DND-41 (cell line): ENCODE measurements at regions not wholly inside any gene's neighbourhood (a gene's known extent, or its start where the extent isn't known, plus 50 kb on each side); places are given as distances from the start of the nearest gene placed in this dataset.

Experiments
- ATAC-seq: fragments of 200-7000 bp; cut with Tn5 transposase; 3 replicates; pipeline ENCODE4 v1.9.1; 2021; ENCODE audit warnings: low read depth; ENCODE audit not compliant: insufficient read depth
- DNase-seq: peaks from one replicate; pipeline ENCODE4 v3.0.0-alpha.2; 2020
- H2AFZ ChIP-seq: 2 replicates; pipeline ENCODE4 v1.6.0; 2012; ENCODE audit warnings: low read depth, low read length
- H3K27ac ChIP-seq: 2 replicates; pipeline ENCODE4 v1.5.1; 2012; ENCODE audit warnings: low read length, inconsistent platforms
- H3K27me3 ChIP-seq: fragments of 200-600 bp; sonication (generic); 2 replicates; pipeline ENCODE4 v1.6.0; 2012; ENCODE audit warnings: low read length, mild to moderate bottlenecking, inconsistent platforms; ENCODE audit not compliant: insufficient read depth, poor library complexity
- H3K36me3 ChIP-seq: 2 replicates; pipeline ENCODE4 v1.5.1; 2012; ENCODE audit warnings: low read length, inconsistent platforms; ENCODE audit not compliant: insufficient read depth
- H3K4me1 ChIP-seq: 2 replicates; pipeline ENCODE4 v1.5.1; 2012; ENCODE audit warnings: mild to moderate bottlenecking, low read length; ENCODE audit not compliant: insufficient read depth
- H3K4me2 ChIP-seq: 2 replicates; pipeline ENCODE4 v1.6.0; 2012; ENCODE audit warnings: mild to moderate bottlenecking, moderate library complexity, low read length, inconsistent platforms; ENCODE audit not compliant: insufficient read depth
- H3K4me3 ChIP-seq, 2 experiments: fragments of 200-600 bp in 1 of 2; shearing (Covaris generic) in 1 of 2; 2 replicates each; pipeline ENCODE4 v1.5.1; 2012 to 2016; ENCODE audit warnings: inconsistent platforms in 2 of 2, low read length in 2 of 2, mild to moderate bottlenecking in 2 of 2, low read depth in 1 of 2, moderate library complexity in 1 of 2
- H3K79me2 ChIP-seq: 2 replicates; pipeline ENCODE4 v1.6.0; 2012; ENCODE audit warnings: low read length, inconsistent platforms; ENCODE audit not compliant: insufficient read depth
- H3K9ac ChIP-seq: 2 replicates; pipeline ENCODE4 v1.6.0; 2012; ENCODE audit warnings: low read depth, mild to moderate bottlenecking, inconsistent platforms, low read length, moderate library complexity
- H3K9me3 ChIP-seq: 2 replicates; pipeline ENCODE4 v1.5.1; 2012; ENCODE audit warnings: low read length, moderate library complexity, mild to moderate bottlenecking, inconsistent platforms; ENCODE audit not compliant: insufficient read depth, severe bottlenecking
- H4K20me1 ChIP-seq: 2 replicates; pipeline ENCODE4 v1.6.0; 2012; ENCODE audit warnings: low read length; ENCODE audit not compliant: insufficient read depth
- EZH2 ChIP-seq: IDR thresholded peaks from 3 replicates; pipeline ENCODE4 v1.6.1; 2012; ENCODE audit warnings: borderline replicate concordance, low read depth, mild to moderate bottlenecking, moderate library complexity, low read length, inconsistent platforms; ENCODE audit not compliant: severe bottlenecking
- TF ChIP-seq, protein P1 (sequence below): IDR thresholded peaks from 2 replicates; pipeline ENCODE4 v1.5.1; 2012; ENCODE audit warnings: borderline replicate concordance, low read length, moderate library complexity, mild to moderate bottlenecking; ENCODE audit not compliant: poor library complexity, severe bottlenecking; ENCODE audit errors: extremely low read depth

DNA sequence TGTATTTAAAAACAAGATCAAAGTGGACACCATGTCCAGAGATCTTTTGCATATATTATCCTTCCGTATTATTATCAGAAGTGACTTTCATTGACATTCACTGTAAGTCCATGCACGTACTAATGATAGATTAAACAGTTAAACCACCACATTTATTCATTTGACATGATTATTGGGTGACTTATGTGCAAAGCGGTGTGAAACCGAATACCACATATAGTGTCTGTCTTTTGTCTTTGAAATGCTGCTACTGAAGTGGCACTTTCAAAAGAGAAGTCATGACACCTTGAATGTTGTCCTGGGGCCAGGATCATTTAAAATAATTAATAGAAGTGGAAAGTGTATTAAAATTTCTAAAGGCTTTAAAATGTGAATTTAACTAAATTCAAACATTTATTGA is 100.1 kb downstream of the ERCC5 start:
- Histone ChIP-seq H3K9me3 (no peaks in the 10 kb centered on the region), H3K9ac (no peak overlapping the region), H3K79me2 (no peaks in the 10 kb centered on the region), H4K20me1 (no peaks in the 10 kb centered on the region), H3K4me1 (no peaks in the 10 kb centered on the region), H3K27me3 (peaks cover 2% of the 10 kb centered on the region), H3K27ac (no peak overlapping the region), H3K4me2 (no peak overlapping the region), H3K36me3 (no peaks in the 10 kb centered on the region), H3K4me3 (no peak overlapping the region), H2AFZ (no peak overlapping the region)
- ATAC-seq (no peak), DNase-seq (no peak)
- TF ChIP-seq EZH2 = no peak
- TF ChIP-seq, protein P1, sequence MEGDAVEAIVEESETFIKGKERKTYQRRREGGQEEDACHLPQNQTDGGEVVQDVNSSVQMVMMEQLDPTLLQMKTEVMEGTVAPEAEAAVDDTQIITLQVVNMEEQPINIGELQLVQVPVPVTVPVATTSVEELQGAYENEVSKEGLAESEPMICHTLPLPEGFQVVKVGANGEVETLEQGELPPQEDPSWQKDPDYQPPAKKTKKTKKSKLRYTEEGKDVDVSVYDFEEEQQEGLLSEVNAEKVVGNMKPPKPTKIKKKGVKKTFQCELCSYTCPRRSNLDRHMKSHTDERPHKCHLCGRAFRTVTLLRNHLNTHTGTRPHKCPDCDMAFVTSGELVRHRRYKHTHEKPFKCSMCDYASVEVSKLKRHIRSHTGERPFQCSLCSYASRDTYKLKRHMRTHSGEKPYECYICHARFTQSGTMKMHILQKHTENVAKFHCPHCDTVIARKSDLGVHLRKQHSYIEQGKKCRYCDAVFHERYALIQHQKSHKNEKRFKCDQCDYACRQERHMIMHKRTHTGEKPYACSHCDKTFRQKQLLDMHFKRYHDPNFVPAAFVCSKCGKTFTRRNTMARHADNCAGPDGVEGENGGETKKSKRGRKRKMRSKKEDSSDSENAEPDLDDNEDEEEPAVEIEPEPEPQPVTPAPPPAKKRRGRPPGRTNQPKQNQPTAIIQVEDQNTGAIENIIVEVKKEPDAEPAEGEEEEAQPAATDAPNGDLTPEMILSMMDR = no peak

DNA sequence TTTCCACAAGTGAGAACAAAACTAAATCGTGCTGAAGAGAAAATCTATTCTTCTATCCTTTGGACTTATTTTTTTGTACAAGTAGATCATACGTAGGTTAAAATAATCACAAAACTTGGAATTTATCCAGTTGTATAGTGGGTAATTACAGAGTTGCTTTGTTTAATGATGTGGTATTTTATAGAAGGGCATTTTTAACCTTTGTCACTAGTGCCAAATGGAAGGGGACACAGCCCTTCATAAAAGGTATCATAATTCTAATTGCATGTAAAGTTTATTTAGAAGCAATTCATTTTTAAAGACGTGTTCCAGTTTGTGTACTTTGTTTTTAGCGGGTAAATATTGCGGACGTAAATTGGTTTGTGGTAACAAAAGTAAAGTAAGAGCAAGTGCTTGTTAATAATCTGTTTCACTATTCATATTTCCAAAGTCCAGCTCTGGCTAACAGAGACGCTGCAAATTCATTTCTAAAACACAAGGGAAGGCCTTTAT is 99.5 kb downstream of the ERCC5 start:
- Histone ChIP-seq H3K4me3 (no peak overlapping the region), H3K4me2 (no peak overlapping the region), H3K36me3 (no peaks in the 10 kb centered on the region), H4K20me1 (no peaks in the 10 kb centered on the region), H3K9ac (no peak overlapping the region), H3K4me1 (no peaks in the 10 kb centered on the region), H2AFZ (no peak overlapping the region), H3K79me2 (no peaks in the 10 kb centered on the region), H3K27ac (no peak overlapping the region), H3K27me3 (peaks cover 2% of the 10 kb centered on the region), H3K9me3 (no peaks in the 10 kb centered on the region)
- TF ChIP-seq, protein P1 = no peak
- no peak for TF ChIP-seq EZH2
- ATAC-seq (no peak), DNase-seq (no peak)

DNA sequence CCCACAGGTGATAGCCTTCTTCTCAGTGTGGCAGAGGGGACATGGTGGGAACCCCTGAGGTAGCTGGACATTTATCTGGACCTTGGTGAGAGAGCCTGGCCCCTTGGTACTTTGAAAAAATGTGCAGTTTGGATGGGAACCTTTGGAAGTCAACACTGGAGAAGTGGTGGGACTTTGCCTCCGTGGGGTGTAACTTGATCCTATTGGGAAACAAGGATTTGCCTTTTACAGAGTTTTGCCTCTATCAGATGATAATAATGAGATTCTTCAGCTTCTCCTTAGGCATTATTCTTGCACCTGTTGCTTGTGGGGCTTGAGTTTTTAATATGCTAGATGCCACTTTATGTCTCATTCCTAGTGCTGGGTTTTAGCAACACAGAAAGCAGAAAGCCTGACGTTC is 99.0 kb downstream of the ERCC5 start:
- TF ChIP-seq EZH2 = no peak
- TF ChIP-seq, protein P1 = no peak

GRCh38 chr13:102940770-102941169 is 94.9 kb downstream of the ERCC5 start:
- no peak overlapping the region for H2AFZ ChIP-seq
- no peak overlapping the region for H3K27ac ChIP-seq
- TF ChIP-seq, protein P1 = no peak
- TF ChIP-seq EZH2 = no peak
- no peaks in the 10 kb centered on the region for H3K36me3 ChIP-seq
- peaks cover 2% of the 10 kb centered on the region for H3K27me3 ChIP-seq
- ATAC-seq = no peak
- H4K20me1 ChIP-seq = no peaks in the 10 kb centered on the region
- no peaks in the 10 kb centered on the region for H3K79me2 ChIP-seq
- H3K4me3 ChIP-seq = no peak overlapping the region
- no peaks in the 10 kb centered on the region for H3K4me1 ChIP-seq
- H3K9me3 ChIP-seq = no peaks in the 10 kb centered on the region
- no peak for DNase-seq
- no peak overlapping the region for H3K4me2 ChIP-seq
- no peak overlapping the region for H3K9ac ChIP-seq

More for the DNA sequence above, 99.0 kb downstream of the ERCC5 start:
- Histone ChIP-seq H3K79me2 (no peaks in the 10 kb centered on the region), H4K20me1 (no peaks in the 10 kb centered on the region), H3K36me3 (no peaks in the 10 kb centered on the region), H3K27ac (no peak overlapping the region), H3K4me2 (no peak overlapping the region), H3K4me1 (no peaks in the 10 kb centered on the region), H3K9me3 (no peaks in the 10 kb centered on the region), H3K4me3 (no peak overlapping the region), H2AFZ (no peak overlapping the region), H3K9ac (no peak overlapping the region), H3K27me3 (peaks cover 2% of the 10 kb centered on the region)
- ATAC-seq = no peak
- no peak for DNase-seq
